ENCODE measurements at regions not wholly inside any gene's neighbourhood (a gene's known extent, or its start where the extent isn't known, plus 50 kb on each side); places are given as distances from the start of the nearest gene placed in this dataset.

DNA sequence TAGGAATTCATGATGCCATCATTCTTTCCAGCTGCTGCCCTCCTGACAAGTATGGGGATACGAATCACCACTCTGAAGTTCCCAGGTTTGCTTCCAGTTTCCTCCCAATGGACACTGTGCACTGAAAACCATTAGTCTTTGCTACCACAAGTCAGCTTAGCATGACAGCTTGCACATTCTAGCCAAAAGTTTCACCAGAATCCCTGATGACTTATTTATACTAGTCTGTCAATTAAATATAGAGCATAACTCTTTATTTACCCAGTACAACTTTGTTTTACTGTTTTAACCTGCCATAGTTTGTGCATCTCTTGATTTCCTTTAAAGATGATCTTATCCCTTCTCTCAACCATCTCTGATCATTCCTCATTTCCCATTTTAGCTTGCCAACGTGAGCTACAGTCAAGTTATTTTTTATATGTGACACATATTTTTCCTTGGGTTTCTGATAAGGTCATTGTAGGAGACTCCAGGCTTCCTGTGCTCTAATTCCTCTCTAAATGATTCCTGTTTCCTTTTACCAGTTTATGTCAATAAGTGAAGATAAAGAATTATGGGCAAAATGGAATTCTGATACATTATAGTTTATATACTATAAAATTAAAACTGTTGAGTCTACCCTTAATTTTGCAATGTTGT lies 167.5 kb upstream of the MEOX2 start:
- TF ChIP-seq, protein P1, sequence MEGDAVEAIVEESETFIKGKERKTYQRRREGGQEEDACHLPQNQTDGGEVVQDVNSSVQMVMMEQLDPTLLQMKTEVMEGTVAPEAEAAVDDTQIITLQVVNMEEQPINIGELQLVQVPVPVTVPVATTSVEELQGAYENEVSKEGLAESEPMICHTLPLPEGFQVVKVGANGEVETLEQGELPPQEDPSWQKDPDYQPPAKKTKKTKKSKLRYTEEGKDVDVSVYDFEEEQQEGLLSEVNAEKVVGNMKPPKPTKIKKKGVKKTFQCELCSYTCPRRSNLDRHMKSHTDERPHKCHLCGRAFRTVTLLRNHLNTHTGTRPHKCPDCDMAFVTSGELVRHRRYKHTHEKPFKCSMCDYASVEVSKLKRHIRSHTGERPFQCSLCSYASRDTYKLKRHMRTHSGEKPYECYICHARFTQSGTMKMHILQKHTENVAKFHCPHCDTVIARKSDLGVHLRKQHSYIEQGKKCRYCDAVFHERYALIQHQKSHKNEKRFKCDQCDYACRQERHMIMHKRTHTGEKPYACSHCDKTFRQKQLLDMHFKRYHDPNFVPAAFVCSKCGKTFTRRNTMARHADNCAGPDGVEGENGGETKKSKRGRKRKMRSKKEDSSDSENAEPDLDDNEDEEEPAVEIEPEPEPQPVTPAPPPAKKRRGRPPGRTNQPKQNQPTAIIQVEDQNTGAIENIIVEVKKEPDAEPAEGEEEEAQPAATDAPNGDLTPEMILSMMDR (IDR thresholded peaks at IDR 0.05; ENCODE audit: low read depth, low read length, missing input control): no peak
- TF ChIP-seq, protein P2, sequence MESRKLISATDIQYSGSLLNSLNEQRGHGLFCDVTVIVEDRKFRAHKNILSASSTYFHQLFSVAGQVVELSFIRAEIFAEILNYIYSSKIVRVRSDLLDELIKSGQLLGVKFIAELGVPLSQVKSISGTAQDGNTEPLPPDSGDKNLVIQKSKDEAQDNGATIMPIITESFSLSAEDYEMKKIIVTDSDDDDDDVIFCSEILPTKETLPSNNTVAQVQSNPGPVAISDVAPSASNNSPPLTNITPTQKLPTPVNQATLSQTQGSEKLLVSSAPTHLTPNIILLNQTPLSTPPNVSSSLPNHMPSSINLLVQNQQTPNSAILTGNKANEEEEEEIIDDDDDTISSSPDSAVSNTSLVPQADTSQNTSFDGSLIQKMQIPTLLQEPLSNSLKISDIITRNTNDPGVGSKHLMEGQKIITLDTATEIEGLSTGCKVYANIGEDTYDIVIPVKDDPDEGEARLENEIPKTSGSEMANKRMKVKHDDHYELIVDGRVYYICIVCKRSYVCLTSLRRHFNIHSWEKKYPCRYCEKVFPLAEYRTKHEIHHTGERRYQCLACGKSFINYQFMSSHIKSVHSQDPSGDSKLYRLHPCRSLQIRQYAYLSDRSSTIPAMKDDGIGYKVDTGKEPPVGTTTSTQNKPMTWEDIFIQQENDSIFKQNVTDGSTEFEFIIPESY (IDR thresholded peaks at IDR 0.05): no peak
- TF ChIP-seq EGR1 (IDR thresholded peaks at IDR 0.05; ENCODE audit: low read depth in 2 of 2) (no peak), SP1 (IDR thresholded peaks at IDR 0.05) (no peak), YY1 (IDR thresholded peaks at IDR 0.05) (no peak)
- TF ChIP-seq, protein P3, sequence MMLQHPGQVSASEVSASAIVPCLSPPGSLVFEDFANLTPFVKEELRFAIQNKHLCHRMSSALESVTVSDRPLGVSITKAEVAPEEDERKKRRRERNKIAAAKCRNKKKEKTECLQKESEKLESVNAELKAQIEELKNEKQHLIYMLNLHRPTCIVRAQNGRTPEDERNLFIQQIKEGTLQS (IDR thresholded peaks at IDR 0.05): no peak
- TF ChIP-seq, protein P4, sequence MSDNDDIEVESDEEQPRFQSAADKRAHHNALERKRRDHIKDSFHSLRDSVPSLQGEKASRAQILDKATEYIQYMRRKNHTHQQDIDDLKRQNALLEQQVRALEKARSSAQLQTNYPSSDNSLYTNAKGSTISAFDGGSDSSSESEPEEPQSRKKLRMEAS (IDR thresholded peaks at IDR 0.05): no peak

Data from liver (tissue), 3 donors.